ENCODE measurements at regions not wholly inside any gene's neighbourhood (a gene's known extent, or its start where the extent isn't known, plus 50 kb on each side); places are given as distances from the start of the nearest gene placed in this dataset.
"Not testable (repeated sequence)": the region's sequence is repeated elsewhere in the genome, so short reads cannot be mapped to it uniquely, and the experiment has no call there.

- no peak for DNase-seq (ENCODE audit: low spot score)
- no peak for TF ChIP-seq CTCF (IDR thresholded peaks at IDR 0.05; ENCODE audit: extremely low read depth, missing control alignments)
These were observed 93.6 kb upstream of the MTAP start for GRCh38 chr9:21708856-21709255.

DNA sequence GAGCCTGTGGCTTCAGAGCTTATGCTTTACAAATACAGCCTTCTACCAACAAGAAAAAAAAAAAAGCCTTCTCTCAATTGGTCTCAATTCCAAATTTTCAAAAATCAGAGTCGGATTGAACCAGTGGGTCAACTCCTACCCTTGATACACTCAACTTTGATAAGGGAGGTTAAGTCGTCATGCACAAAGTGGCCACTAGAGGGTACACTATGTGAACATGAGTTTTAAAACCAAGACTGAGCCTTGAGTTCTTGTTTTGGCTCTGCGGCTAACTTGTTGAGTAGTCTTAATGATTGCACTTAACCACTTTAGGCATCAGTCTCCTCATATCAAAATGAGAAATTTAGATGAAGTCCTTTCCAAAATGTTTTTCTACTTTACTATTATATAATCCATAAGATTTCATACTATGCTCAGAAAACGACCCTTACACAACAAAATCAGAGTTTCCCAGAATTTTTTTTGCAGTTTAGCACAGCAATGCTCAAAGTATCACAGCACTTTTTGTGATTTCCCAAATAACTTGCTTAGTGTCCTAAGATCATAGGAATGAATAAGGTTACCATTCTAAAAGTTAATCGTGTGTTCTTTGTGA lies 92.9 kb upstream of the MTAP start:
- peak; percentile 46 for DNase-seq (ENCODE audit: low spot score)
- peak; percentile 79 for TF ChIP-seq CTCF (IDR thresholded peaks at IDR 0.05; ENCODE audit: extremely low read depth, missing control alignments)

DNA sequence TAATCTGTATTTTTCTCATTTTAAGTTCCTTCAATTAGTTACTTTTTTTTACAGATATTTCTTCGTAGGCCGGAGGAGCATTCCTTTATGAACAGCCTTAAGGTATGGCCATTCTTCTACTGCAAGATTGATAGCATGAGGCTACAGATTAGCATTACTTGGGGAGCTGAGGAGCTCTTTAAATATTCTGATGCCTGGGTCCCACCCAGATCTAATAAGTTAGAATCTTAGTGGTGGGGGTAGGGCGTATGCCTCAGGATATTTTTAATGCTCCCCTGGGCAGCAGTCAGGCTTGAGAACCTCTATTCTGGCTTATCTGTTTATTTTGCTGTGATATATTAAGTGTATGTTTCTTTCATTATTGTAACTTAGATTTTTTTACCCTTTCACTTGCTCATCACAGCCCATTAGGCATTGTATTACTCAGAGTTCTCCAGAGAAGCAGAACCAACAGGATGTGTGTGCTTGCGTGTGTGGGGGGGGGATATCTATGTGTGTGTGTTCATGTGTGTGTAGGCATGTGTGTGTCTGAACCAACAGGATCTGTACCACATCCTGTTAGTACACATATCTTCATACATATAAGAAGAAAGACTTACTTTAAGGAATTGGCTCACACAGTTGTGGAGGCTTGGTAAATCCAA lies 91.8 kb upstream of the MTAP start:
- no peak for TF ChIP-seq CTCF (IDR thresholded peaks at IDR 0.05; ENCODE audit: extremely low read depth, missing control alignments)
- no peak for DNase-seq (ENCODE audit: low spot score)

- no peak for DNase-seq (ENCODE audit: low spot score)
- TF ChIP-seq CTCF (IDR thresholded peaks at IDR 0.05; ENCODE audit: extremely low read depth, missing control alignments): no peak
These were observed 90.9 kb upstream of the MTAP start for GRCh38 chr9:21711504-21711903.

GRCh38 chr9:21715408-21715807 lies 87.0 kb upstream of the MTAP start:
- no peak for TF ChIP-seq CTCF (IDR thresholded peaks at IDR 0.05; ENCODE audit: extremely low read depth, missing control alignments)
- DNase-seq (ENCODE audit: low spot score): no peak

DNA sequence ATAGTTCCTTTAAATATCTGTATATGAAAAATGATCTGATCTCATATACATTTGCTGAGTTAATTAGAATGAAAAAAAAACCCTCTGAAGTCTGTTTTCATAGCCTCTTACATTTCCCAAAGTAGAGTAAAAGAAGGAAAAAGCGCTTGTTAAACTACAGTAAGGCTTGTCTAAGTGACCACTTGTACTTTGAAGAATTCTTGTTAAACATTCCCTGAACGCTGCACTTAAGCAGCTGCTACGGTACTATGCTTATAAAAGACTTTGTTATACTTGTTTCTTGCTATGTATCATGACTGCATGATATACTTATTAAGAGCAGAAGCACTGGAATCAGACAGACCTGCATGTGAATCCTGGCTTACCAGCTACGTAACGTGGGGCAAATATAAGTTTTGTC lies 81.7 kb upstream of the MTAP start:
- no peak for DNase-seq (ENCODE audit: low spot score)
- TF ChIP-seq CTCF (IDR thresholded peaks at IDR 0.05; ENCODE audit: extremely low read depth, missing control alignments): no peak

- not testable (repeated sequence) for DNase-seq (ENCODE audit: low spot score)
These were observed 75.0 kb upstream of the MTAP start for GRCh38 chr9:21727411-21727810.

GRCh38 chr9:21728781-21729180 lies 73.7 kb upstream of the MTAP start:
- no peak for TF ChIP-seq CTCF (IDR thresholded peaks at IDR 0.05; ENCODE audit: extremely low read depth, missing control alignments)

More at GRCh38 chr9:21728781-21729180, 73.7 kb upstream of the MTAP start:
- DNase-seq (ENCODE audit: low spot score): no peak

Measured in GM20000 (cell line).